GM18499 (cell line): ENCODE measurements at regions not wholly inside any gene's neighbourhood (a gene's known extent, or its start where the extent isn't known, plus 50 kb on each side); places are given as distances from the start of the nearest gene placed in this dataset.
"Not testable (repeated sequence)": the region's sequence is repeated elsewhere in the genome, so short reads cannot be mapped to it uniquely, and the experiment has no call there.

Source experiments
- ATAC-seq: cut with Tn5 transposase; IDR thresholded peaks from one replicate; pipeline ENCODE4 v1.9.1; 2021; ENCODE audit warnings: moderate number of reproducible peaks; ENCODE audit not compliant: insufficient read depth, unreplicated experiment

- no peak for ATAC-seq
Measured at GRCh38 chr6:140228491-140228890, 854.0 kb upstream of the CITED2 start.

DNA sequence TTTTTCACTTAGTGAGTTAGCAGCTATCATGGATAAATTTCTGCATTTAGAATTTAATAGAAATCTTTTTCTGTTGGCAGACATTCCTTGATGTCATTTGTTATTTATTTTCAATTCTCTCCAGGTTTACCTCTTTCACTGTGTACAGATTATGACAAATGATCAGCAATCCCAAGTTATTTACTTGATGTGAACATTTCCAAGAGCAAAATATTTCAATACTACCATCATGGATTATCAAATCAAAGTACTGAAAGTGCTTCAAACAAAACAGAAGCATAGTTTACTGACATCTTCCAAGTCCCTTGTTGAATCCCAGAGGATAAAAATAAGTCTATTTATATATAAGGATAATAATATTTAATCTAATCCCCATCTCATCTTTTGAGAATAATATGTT is 852.2 kb upstream of the CITED2 start:
- no peak for ATAC-seq

DNA sequence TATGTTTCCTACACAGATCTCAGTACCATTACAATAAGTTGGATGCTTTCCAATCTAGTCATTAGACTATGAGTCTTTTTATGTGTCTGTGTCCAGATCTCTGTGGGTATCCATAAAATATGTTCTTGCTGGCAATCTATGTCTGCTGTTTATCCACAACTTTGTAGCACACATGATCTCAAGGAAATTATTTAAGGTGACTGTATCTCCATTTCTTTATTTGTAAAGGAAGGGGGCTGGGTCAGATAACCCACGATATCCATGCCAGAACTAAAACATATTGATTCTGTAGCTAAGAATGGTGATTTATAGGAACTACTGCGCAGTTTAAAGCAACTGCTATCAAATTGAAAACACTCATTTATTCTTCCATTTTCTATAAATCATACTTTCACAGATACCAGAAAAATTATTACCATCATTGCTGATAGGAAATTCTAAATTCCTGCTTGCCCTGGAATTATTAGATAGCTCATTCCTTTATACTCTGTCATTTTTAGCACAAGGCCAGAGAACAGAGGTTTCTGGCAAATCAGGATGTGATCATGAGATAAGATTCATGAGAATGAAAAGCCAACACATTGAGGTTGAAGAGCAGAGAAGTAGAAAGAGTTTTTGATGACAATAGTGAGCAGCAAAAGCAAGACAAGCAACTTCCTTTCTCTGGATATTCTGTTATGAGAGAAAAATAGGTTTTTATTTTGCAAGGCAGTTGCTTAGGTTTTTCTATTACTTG is 851.4 kb upstream of the CITED2 start:
- no peak for ATAC-seq

- no peak for ATAC-seq
Measured at GRCh38 chr6:140217283-140217682, 842.8 kb upstream of the CITED2 start.

DNA sequence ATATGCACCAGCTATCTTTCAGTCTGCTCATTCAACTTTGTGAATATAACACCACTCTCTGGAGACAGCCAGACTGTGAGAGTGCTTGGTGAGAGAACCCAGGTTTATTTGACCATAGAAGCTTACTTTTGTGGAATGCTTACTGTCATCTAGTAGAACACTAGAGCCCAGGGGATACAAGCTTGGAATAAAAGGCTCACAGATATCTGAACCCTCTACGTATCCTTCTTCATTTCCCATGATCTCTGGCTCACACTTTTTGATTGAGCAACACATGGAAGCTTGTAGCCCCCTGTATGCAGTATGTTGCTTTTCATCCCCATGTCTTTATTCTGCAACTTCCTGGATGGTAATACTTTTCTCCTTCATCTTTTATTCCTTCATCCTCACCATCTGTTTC is 835.3 kb upstream of the CITED2 start:
- ATAC-seq = no peak

- no peak for ATAC-seq
Measured at GRCh38 chr6:140208286-140208685, 833.8 kb upstream of the CITED2 start.

- no peak for ATAC-seq
Measured at GRCh38 chr6:140205795-140206593, 831.5 kb upstream of the CITED2 start.

DNA sequence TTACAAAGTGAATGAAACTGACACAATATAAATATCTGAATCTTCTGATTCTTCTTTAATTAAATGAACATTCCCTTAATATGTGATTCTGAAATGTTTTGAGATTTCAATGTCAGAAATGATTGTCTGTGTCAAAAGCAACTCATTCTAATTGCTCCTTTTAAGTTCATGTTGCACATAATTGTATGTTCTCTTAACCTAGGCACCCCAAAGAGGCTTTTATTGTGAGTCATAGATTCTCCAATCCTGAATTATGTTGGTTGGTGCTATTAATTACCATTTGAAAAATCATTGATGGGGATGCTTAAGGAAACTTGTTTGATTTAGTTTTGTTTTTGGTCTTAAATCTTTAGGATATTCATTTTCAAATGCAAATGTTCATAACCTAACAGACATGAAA is 829.7 kb upstream of the CITED2 start:
- no peak for ATAC-seq

GRCh38 chr6:140203661-140204147 is 829.3 kb upstream of the CITED2 start:
- ATAC-seq = no peak

- ATAC-seq = no peak
Measured at GRCh38 chr6:140202964-140203515, 828.6 kb upstream of the CITED2 start.

GRCh38 chr6:140201787-140202458 is 827.5 kb upstream of the CITED2 start:
- no peak for ATAC-seq

DNA sequence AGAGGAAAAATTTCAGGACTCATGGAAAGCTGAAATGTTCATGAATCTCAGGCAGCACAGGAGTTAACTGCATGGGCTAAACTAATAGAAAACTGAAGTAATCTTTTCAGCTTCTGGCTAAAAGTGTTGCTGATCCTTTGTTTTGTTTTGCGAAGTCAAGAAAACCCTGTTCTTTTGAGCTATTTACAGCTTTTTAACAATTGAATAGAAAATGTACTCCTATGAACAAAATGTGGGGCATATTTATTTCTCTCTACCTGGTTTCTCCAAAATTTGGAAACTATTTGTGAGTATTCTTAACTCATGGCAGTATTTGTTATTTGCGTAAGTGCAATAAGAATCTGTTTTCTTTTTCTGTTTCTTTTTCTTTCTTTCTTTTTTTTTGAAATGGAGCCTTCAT is 818.8 kb upstream of the CITED2 start:
- ATAC-seq = no peak

DNA sequence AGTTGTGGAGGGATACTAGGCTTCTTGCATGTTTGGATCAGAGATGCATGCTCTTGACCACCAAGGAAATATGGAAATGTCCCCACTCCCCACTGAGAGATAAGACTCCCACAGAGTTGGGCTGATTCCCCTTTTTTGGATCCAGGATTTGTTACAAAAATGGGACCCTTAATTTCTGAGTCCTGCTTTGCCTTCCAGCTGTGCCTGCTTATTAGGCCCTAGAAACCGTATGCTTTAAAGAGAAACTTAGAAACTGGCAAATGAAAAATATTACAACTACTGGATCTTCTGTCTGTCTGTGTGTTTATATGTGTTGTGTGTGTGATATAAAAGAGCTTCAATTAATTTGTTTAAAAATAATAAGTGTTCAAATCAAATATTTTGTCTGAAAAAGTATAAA is 817.6 kb upstream of the CITED2 start:
- ATAC-seq = no peak

DNA sequence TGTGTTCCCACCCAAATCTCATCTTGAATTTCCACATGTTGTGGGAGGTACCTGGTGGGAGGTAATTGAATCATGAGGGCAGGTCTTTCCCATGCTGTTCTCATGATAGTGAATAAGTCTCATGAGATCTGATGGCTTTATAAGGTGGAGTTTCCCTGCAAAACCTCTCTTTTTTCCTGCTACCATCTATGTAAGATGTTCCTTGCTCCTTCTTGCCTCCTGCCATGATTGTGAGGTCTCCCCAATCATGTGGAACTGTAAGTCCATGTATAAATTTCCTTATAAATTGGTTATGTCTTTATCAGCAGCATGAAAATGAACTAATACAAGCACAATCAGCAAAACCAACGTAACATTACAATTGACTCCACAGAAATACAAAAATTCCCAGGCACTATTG is 814.8 kb upstream of the CITED2 start:
- ATAC-seq = not testable (repeated sequence)

- no peak for ATAC-seq
Measured at GRCh38 chr6:140185991-140186390, 811.5 kb upstream of the CITED2 start.

GRCh38 chr6:140183881-140184280 is 809.4 kb upstream of the CITED2 start:
- no peak for ATAC-seq

GRCh38 chr6:140182821-140183220 is 808.4 kb upstream of the CITED2 start:
- ATAC-seq = no peak

GRCh38 chr6:140181876-140182275 is 807.4 kb upstream of the CITED2 start:
- no peak for ATAC-seq

DNA sequence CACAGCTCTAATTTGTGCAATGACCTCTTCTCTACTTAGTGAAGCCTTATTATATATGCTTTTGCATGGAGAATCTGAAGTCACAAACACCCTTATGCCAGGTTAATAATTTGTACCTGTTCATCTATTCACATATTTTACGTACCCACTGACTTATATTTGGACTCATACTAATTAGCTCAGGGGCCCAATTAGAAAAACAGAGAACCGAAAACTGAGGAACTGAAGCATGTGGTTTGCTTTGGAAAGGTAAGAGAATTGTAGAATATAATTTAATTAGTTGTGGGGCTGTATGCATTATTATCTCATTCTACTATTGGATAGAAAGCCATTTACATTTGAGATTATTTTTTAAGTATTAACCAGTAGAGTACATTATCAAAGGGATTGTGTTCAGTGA is 805.9 kb upstream of the CITED2 start:
- ATAC-seq = no peak

DNA sequence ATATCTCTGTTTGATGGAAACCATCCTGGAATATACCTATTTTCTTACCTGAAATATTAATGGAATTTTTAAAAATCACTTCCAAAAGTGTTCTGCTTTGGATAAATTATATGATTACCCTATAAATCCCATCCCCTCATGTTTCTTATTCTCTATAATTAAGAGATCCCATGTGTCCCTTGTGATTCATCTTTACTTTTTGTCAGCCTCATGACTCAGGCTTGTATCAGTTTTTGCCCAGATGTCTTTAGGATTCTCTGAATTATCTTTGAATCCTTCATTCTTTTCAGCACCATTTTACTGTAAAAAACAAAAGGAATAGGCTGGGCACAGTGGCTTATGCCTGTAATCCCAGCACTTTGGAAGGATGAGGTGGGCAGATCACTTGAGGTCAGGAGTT is 804.5 kb upstream of the CITED2 start:
- ATAC-seq = no peak

GRCh38 chr6:140178520-140178919 is 804.1 kb upstream of the CITED2 start:
- no peak for ATAC-seq
